HCT116 (cell line): ENCODE measurements at regions not wholly inside any gene's neighbourhood (a gene's known extent, or its start where the extent isn't known, plus 50 kb on each side); places are given as distances from the start of the nearest gene placed in this dataset.

Experiments
- ATAC-seq: fragments of 200-7000 bp; cut with Tn5 transposase; 2 replicates; pipeline ENCODE4 v1.9.1; 2020; ENCODE audit warnings: mild to moderate bottlenecking, moderate library complexity
- BruUV-seq: library from RNA; stranded (reverse); fragments of 400-500 nt; replicated peaks from 2 replicates; lab custom pipeline; 2021; lab: Mats Ljungman, UMichigan
- CTCF ChIA-PET: fragments of 300-600 bp; sonication (Branson Sonifier 250); formaldehyde crosslinking; loops from one replicate; lab custom pipeline; 2021; ENCODE audit warnings: antibody characterized with exemption; lab: Charles Lee
- POLR2A ChIA-PET: fragments of 300-600, 350-600 bp; sonication (Branson Sonifier 250); formaldehyde crosslinking; loops from one replicate; lab custom pipeline; 2021; ENCODE audit warnings: antibody characterized with exemption; lab: Charles Lee
- RAD21 ChIA-PET, 2 experiments: fragments of 300-600 bp; sonication (Branson Sonifier 250); formaldehyde crosslinking; loops; one replicate each; lab custom pipeline; 2023; ENCODE audit warnings: low total read pairs in 2 of 2; ENCODE audit not compliant: uncharacterized antibody in 2 of 2, unreplicated experiment in 2 of 2, low non-redundant PET in 1 of 2; lab: Charles Lee
- DNase-seq: peaks from one replicate; pipeline ENCODE4 v3.0.0-alpha.2; 2010; ENCODE audit warnings: low read depth, low spot score
- H2AFZ ChIP-seq: fragments of 200-600 bp; shearing (Covaris generic), sonication (generic); 2 replicates; pipeline ENCODE4 v1.6.1; 2017; ENCODE audit warnings: low read depth, mixed run types, mixed read lengths, antibody characterized with exemption, low read length; ENCODE audit not compliant: poor library complexity, severe bottlenecking
- H3K27ac ChIP-seq: 2 replicates; pipeline ENCODE4 v1.5.1; 2012; ENCODE audit warnings: low read depth, low read length
- H3K27me3 ChIP-seq: fragments of 200-600 bp; sonication (generic); 2 replicates; pipeline ENCODE4 v1.6.1; 2016; ENCODE audit warnings: mixed run types, low read length, mixed read lengths; ENCODE audit not compliant: insufficient read depth
- H3K36me3 ChIP-seq, 2 experiments: fragments of 200-500 bp in 1 of 2; fragments of 200-600 bp in 1 of 2; sonication (Bioruptor generic) in 1 of 2; sonication (generic) in 1 of 2; 2 replicates each; pipeline versions ENCODE4 v1.5.1 to v1.6.1; 2014 to 2016; ENCODE audit warnings: low read length in 2 of 2, inconsistent platforms in 1 of 2, mixed read lengths in 1 of 2, mixed run types in 1 of 2; ENCODE audit not compliant: insufficient read depth in 2 of 2, control insufficient read depth in 1 of 2
- H3K4me1 ChIP-seq, 2 experiments: fragments of 200-600 bp in 1 of 2; sonication (generic) in 1 of 2; 2 replicates each; pipeline versions ENCODE4 v1.5.1 to v1.6.1; 2012 to 2017; ENCODE audit warnings: low read length in 2 of 2, inconsistent platforms in 1 of 2, mild to moderate bottlenecking in 1 of 2, mixed read lengths in 1 of 2, mixed run types in 1 of 2, moderate library complexity in 1 of 2; ENCODE audit not compliant: insufficient read depth in 2 of 2, control insufficient read depth in 1 of 2
- H3K4me2 ChIP-seq: fragments of 200-600 bp; sonication (generic); 2 replicates; pipeline ENCODE4 v1.6.1; 2017; ENCODE audit warnings: mixed run types, low read length, mixed read lengths
- H3K4me3 ChIP-seq, 2 experiments: fragments of 200-600 bp in 1 of 2; sonication (generic) in 1 of 2; replicated peaks in 1 of 2; 2 replicates each; pipeline ENCODE4 v1.5.1; 2011 to 2016; ENCODE audit warnings: low read length in 2 of 2, control low read depth in 1 of 2, low read depth in 1 of 2, mild to moderate bottlenecking in 1 of 2, mixed read lengths in 1 of 2, mixed run types in 1 of 2
- H3K79me2 ChIP-seq: fragments of 200-600 bp; sonication (generic); 2 replicates; pipeline ENCODE4 v1.6.1; 2017; ENCODE audit warnings: mild to moderate bottlenecking, mixed run types, low read length, moderate library complexity, mixed read lengths; ENCODE audit not compliant: insufficient read depth
- H3K9ac ChIP-seq: fragments of 200-600 bp; sonication (generic); 2 replicates; pipeline ENCODE4 v1.6.1; 2016; ENCODE audit warnings: low read length, mixed read lengths
- H3K9me2 ChIP-seq: fragments of 200-600 bp; sonication (generic), shearing (Covaris generic); 2 replicates; pipeline ENCODE4 v1.6.1; 2017; ENCODE audit warnings: mixed run types, mild to moderate bottlenecking, moderate library complexity; ENCODE audit not compliant: insufficient read depth
- H3K9me3 ChIP-seq, 2 experiments: fragments of 200-500 bp in 1 of 2; fragments of 200-600 bp in 1 of 2; sonication (Bioruptor generic) in 1 of 2; sonication (generic) in 1 of 2; 2 replicates each; pipeline ENCODE4 v1.6.1; 2014 to 2017; ENCODE audit warnings: low read length in 2 of 2, mixed read lengths in 2 of 2, inconsistent platforms in 1 of 2, low read depth in 1 of 2, mild to moderate bottlenecking in 1 of 2, mixed run types in 1 of 2, moderate library complexity in 1 of 2; ENCODE audit not compliant: control insufficient read depth in 1 of 2, insufficient read depth in 1 of 2
- H4K20me1 ChIP-seq: fragments of 200-600 bp; sonication (generic), shearing (Covaris generic); 2 replicates; pipeline ENCODE4 v1.6.1; 2017; ENCODE audit warnings: mixed run types, mild to moderate bottlenecking, moderate library complexity; ENCODE audit not compliant: insufficient read depth
- ATF3 ChIP-seq: IDR thresholded peaks from 2 replicates; pipeline ENCODE4 v1.6.1; 2012
- ELF1 ChIP-seq: IDR thresholded peaks from 2 replicates; pipeline ENCODE4 v1.6.1; 2012; ENCODE audit warnings: low read depth, borderline replicate concordance
- EZH2 ChIP-seq: fragments of 200-600 bp; sonication (generic); IDR thresholded peaks from 2 replicates; pipeline ENCODE4 v1.6.1; 2017; ENCODE audit warnings: antibody characterized with exemption, mixed run types
- EZH2phosphoT487 ChIP-seq: fragments of 200-600 bp; IDR thresholded peaks from 2 replicates; pipeline ENCODE4 v1.6.1; 2018; ENCODE audit warnings: antibody characterized with exemption, borderline replicate concordance
- FOSL1 ChIP-seq: IDR thresholded peaks from 2 replicates; pipeline ENCODE4 v1.6.1; 2012; ENCODE audit warnings: low read depth
- JUND ChIP-seq: IDR thresholded peaks from 2 replicates; pipeline ENCODE4 v1.6.1; 2012
- MAX ChIP-seq: IDR thresholded peaks from 2 replicates; pipeline ENCODE4 v1.6.1; 2012
- POLR2A ChIP-seq: IDR thresholded peaks from 2 replicates; pipeline ENCODE4 v1.7.0; 2011; ENCODE audit warnings: borderline replicate concordance; ENCODE audit not compliant: insufficient read depth, insufficient read length; ENCODE audit errors: extremely low read depth
- RAD21 ChIP-seq: IDR thresholded peaks from 2 replicates; pipeline ENCODE4 v1.6.1; 2012; ENCODE audit warnings: low read depth, mild to moderate bottlenecking
- SIN3A ChIP-seq: IDR thresholded peaks from 2 replicates; pipeline ENCODE4 v1.6.1; 2012; ENCODE audit warnings: low read depth
- SRF ChIP-seq: IDR thresholded peaks from 2 replicates; pipeline ENCODE4 v1.6.1; 2012; ENCODE audit warnings: low read depth
- TCF7L2 ChIP-seq: IDR thresholded peaks from 2 replicates; pipeline ENCODE4 v1.7.0; 2011; ENCODE audit warnings: borderline replicate concordance, inconsistent platforms; ENCODE audit not compliant: insufficient read depth, insufficient read length; ENCODE audit errors: extremely low read depth
- YY1 ChIP-seq: IDR thresholded peaks from 2 replicates; pipeline ENCODE4 v1.6.1; 2011; ENCODE audit warnings: low read length, low read depth, moderate library complexity, mild to moderate bottlenecking; ENCODE audit not compliant: insufficient replicate concordance; ENCODE audit errors: extremely low read depth
- ZBTB33 ChIP-seq: IDR thresholded peaks from 2 replicates; pipeline ENCODE4 v1.6.1; 2011; ENCODE audit warnings: mild to moderate bottlenecking, low read length, moderate library complexity; ENCODE audit not compliant: insufficient replicate concordance; ENCODE audit errors: extremely low read depth
- ZFX ChIP-seq: fragments of 450-650 bp; IDR thresholded peaks from 2 replicates; pipeline ENCODE4 v1.6.1; 2017
- intact Hi-C: fragments of 100-400 bp; cut with micrococcal nuclease; formaldehyde crosslinking; loops from 2 replicates; pipeline ENCODE4 v1.10.0; 2022

GRCh38 chr3:77932926-77933325, 893.0 kb downstream of the ROBO2 start:
- Histone ChIP-seq H3K4me3 (no peak overlapping the region), H3K4me1 (no peaks in the 10 kb centered on the region), H3K4me2 (no peak overlapping the region), H3K36me3 (no peaks in the 10 kb centered on the region; a peak in 1 of 4 replicates), H3K9me3 (peaks cover 4 to 25% of the 10 kb centered on the region in 2 experiments; a peak in 2 of 4 replicates), H2AFZ (no peak overlapping the region), H3K9me2 (no peaks in the 10 kb centered on the region), H3K27ac (no peak overlapping the region), H4K20me1 (no peaks in the 10 kb centered on the region), H3K9ac (no peak overlapping the region), H3K79me2 (no peaks in the 10 kb centered on the region), H3K27me3 (no peaks in the 10 kb centered on the region)
- ChIA-PET POLR2A (no interaction called here), CTCF (no interaction called here), RAD21 (no interaction called here)
- intact Hi-C loops = no loop called here
- no peak for ATAC-seq
- TF ChIP-seq ATF3 (no peak), ZBTB33 (no peak), EZH2 (no peak), JUND (no peak), POLR2A (no peak), EZH2phosphoT487 (no peak), YY1 (no peak)
- no TSS peak for BruUV-seq
- no peak for DNase-seq

- Histone ChIP-seq H3K36me3 (no peaks in the 10 kb centered on the region; a peak in 1 of 4 replicates), H3K4me2 (no peak overlapping the region), H3K9ac (no peak overlapping the region), H2AFZ (no peak overlapping the region), H3K27me3 (no peaks in the 10 kb centered on the region), H3K27ac (no peak overlapping the region), H3K9me2 (no peaks in the 10 kb centered on the region), H3K4me1 (no peaks in the 10 kb centered on the region), H3K79me2 (no peaks in the 10 kb centered on the region), H3K4me3 (no peak overlapping the region), H4K20me1 (no peaks in the 10 kb centered on the region), H3K9me3 (peaks cover 4 to 25% of the 10 kb centered on the region in 2 experiments; a peak in 2 of 4 replicates)
- TF ChIP-seq EZH2 (no peak), MAX (no peak), TCF7L2 (no peak), SIN3A (no peak), YY1 (no peak), JUND (no peak), ATF3 (no peak), ELF1 (no peak), ZFX (no peak), SRF (no peak), FOSL1 (no peak), EZH2phosphoT487 (no peak), RAD21 (no peak)
- no peak for ATAC-seq
- ChIA-PET POLR2A (no interaction called here), CTCF (no interaction called here), RAD21 (no interaction called here)
- BruUV-seq = no TSS peak
- no peak for DNase-seq
- intact Hi-C loops = no loop called here
Measured at GRCh38 chr3:77933926-77934325, 894.0 kb downstream of the ROBO2 start.
